IPS-11a (cell line): ENCODE measurements at regions not wholly inside any gene's neighbourhood (a gene's known extent, or its start where the extent isn't known, plus 50 kb on each side); places are given as distances from the start of the nearest gene placed in this dataset.

Source experiments
- H3K4me3 ChIP-seq: one replicate; pipeline ENCODE4 v1.5.1; 2013; ENCODE audit warnings: low read depth, low read length, control low read depth

DNA sequence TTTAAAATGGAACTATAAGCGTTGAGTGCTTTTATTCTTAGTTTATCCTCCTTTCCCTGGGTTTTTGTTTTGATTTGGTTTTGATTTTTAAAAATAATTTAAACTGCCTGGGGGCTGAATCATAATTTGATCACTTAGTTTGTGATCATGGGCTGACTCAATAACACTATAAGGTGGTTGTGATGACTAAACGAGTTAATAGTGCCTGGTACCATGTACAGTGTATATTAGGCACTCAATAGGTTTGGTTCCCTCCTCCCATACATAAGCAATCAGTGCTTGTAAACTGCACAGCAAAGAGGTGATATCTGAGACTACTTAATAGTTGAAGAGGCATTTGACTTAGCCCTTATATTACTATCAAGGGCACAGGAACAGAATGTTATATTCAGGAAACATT is 200.9 kb upstream of the RFC3 start:
- H3K4me3 ChIP-seq: no peak overlapping the region

DNA sequence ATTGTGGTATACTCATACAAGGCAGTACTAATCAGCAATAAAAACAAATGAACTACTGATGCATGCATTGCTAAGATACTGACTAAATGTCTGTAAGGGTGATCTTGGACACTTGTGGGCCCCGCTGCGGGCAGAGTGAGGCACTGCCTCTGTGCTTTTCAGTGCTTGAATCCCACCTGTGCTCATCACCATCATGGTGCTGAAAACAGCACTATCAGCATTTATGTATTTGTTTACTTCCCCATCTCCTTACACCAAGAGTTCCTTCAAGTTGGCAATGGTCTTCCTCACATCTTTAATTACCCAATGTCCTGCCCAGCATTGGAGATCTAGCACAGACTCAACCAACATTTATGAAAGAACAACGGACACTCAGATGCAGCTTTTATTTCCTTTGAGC is 193.7 kb upstream of the RFC3 start:
- H3K4me3 ChIP-seq: no peak overlapping the region

- no peak overlapping the region for H3K4me3 ChIP-seq
Observed at GRCh38 chr13:33624740-33625139, 193.2 kb upstream of the RFC3 start.

DNA sequence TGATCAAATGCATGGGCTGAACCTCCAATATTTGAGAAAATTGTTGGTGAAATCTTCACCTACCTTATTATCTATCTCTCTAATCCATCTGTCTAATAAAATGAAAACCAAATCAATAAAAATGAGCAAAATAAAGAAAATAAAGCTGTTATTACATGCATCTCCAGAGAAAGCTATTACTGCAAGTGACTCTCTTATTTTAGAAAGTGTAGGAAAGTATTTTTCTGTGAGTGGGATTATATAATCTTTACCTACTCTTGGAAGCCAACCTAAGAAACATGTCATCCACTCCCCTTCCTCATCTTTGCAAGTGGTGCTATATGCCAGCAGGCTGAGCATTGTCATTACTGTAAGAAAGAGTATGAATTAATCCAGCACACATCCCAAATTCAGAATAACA is 191.5 kb upstream of the RFC3 start:
- H3K4me3 ChIP-seq: no peak overlapping the region

DNA sequence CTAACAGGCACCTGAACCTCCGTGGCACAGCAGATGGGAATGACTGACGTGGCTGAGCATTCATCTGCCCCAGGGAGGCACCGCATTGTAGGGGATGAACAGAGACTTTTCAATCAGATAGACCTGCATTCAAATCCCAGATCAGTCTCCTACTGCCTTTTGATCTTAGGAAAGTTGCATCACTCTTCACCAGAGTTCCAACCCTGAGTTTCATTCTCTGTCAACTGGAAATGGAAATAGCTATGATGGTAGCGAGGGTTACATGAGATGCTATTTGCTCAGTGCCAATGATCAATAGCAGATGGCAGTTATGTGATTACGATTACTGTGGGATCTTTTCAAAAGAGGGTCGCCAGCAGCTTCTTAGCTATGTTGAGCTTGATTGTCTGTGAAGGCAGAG is 189.3 kb upstream of the RFC3 start:
- no peak overlapping the region for H3K4me3 ChIP-seq

DNA sequence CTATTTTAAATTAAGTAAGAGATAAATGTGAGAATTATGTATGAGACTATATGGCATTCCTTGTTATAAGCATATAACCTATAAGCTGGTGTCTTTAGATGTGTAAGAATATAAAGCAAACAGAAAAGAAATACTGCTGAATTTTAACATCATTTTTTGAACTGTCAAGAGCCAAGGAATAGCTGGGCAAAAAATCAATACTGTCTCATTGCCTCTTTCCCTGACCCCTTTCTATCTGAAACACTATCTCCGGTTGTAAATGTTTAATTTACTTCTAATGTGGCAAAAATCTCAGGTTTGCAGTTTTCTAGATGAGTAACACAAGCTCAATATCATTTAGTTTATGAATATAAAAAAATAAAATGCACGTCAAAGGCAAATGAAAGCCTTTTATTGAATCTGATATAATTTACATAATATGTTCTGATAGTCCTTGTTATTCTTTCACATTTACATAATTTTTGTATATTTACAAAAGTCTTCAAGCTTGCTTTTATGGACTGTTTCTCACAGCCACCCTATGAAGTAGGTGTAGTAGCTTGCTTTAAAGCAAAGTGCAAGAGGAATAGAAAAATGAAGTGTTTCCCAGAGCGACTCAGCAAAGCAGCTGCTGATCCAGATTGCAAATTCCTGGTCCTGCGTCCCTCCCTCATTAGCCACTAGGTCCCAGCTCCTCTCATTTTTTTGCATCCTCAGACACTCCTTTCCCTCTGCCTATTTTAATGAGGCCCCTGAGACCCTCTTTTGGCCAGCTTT is 188.2 kb upstream of the RFC3 start:
- H3K4me3 ChIP-seq: no peak overlapping the region

GRCh38 chr13:33633701-33634545 is 184.0 kb upstream of the RFC3 start:
- no peak overlapping the region for H3K4me3 ChIP-seq

GRCh38 chr13:33634546-33634982 is 183.4 kb upstream of the RFC3 start:
- no peak overlapping the region for H3K4me3 ChIP-seq

- no peak overlapping the region for H3K4me3 ChIP-seq
Observed at GRCh38 chr13:33636243-33636642, 181.7 kb upstream of the RFC3 start.

GRCh38 chr13:33636955-33637670 is 180.8 kb upstream of the RFC3 start:
- no peak overlapping the region for H3K4me3 ChIP-seq

DNA sequence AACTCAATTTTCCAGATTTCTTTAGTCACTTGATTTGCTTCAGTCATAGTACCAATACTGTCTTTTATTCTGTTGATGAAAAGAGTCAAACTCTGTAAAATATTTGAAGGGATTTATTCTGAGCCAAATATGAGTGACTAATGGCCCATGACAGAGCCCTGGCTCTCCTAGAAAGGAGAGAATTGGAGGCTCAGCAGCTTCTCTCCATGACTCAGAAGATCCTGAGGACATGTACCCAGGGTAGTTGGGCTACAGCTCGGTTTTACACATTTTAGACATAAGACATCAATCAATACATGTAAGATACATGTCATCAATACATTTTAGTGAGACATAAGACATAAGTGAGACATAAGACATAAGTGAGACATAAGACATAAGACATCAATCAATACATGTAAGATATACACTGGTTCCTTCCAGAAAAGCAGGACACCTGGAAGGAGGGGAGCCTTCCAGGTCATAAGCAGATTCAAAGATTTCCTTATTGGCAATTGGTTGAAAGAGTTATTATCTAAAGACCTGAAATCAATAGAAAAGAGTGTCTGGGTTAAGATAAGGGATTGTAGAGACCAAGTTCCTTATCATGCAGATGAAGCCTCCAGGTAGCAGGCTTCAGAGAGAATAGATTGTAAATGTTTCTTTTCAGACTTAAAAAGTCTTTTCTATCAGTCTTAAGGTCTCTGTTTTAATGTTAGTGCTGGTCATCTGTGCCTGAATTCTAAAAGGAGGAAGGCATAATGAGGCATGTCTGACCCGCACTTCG is 179.8 kb upstream of the RFC3 start:
- no peak overlapping the region for H3K4me3 ChIP-seq

DNA sequence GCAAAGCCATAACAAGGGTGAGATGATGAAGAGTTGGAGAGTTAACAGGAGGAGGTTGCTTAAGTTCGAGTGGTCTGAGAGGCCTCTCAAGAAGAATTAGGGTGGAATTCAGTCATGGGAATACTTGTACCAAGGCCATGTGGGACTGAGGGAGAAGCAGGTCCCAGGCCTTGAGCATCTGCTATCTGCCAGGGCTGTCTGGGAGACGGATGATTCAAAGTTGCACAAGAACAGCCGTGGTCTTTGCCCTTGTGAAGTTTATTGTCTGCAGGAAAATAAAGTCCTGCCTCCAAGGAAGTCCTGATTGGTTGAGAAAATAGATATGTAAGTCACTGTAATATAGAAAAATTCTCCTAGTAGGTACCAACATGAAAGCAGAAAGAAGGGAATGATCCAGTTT is 178.8 kb upstream of the RFC3 start:
- H3K4me3 ChIP-seq: no peak overlapping the region

- no peak overlapping the region for H3K4me3 ChIP-seq
Observed at GRCh38 chr13:33639626-33640080, 178.3 kb upstream of the RFC3 start.

GRCh38 chr13:33640832-33641231 is 177.1 kb upstream of the RFC3 start:
- H3K4me3 ChIP-seq: no peak overlapping the region

GRCh38 chr13:33642374-33643065 is 175.4 kb upstream of the RFC3 start:
- no peak overlapping the region for H3K4me3 ChIP-seq

- no peak overlapping the region for H3K4me3 ChIP-seq
Observed at GRCh38 chr13:33644581-33645543, 173.1 kb upstream of the RFC3 start.

DNA sequence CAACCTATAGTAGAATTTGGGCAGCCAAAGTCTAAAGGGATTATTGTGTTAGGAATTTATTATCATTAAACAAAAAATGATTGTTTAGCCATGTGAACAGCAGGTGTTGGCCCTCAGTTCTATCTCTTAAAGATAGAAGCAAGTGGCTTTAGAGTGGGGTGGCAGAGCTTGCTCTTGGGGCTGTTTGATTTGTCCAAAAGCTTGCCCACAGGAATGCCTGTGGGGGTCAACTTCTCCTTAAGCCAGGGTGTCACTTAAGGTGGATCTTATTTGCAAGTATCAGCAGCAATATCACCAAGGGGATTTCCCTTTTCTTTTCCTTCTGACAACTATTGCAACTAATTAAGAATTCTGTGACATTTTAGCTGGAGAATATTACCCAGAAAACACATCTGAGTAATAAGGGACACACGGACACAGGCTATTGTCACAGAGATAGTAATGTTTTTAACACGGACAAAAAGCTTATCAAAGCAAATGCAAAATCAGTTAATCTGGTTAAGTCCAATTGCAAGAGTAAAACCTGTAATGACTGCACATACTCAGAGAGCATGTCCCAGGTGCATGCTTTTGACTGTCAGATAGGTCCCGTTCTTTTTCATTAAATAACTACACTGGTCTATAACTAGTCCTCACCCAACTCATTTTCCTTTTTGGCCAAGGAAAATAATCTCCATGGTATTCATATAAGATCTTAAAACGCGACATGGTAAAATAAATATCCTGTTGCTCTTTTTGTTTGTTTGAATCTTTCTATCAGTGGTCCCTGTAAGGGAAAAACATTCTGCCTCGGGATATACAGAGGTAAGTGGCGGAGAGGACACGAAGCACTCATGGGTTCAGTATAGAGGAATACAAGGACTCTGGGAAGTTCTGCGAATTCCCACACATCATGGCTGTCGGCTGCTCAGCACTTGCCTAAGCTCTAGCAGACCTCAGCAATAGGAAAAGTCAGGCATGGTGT is 172.1 kb upstream of the RFC3 start:
- H3K4me3 ChIP-seq: no peak overlapping the region
